GM12878 (cell line): ENCODE measurements at regions not wholly inside any gene's neighbourhood (a gene's known extent, or its start where the extent isn't known, plus 50 kb on each side); places are given as distances from the start of the nearest gene placed in this dataset.

Experiments
- ATAC-seq: fragments of 200-7000 bp; cut with Tn5 transposase; 3 replicates; pipeline ENCODE4 v1.9.1; 2020; ENCODE audit warnings: mild to moderate bottlenecking, moderate library complexity
- BruUV-seq: library from RNA; stranded (reverse); fragments of 400-500 nt; replicated peaks from 2 replicates; lab custom pipeline; 2021; lab: Mats Ljungman, UMichigan
- CTCF ChIA-PET: fragments of 300-600 bp; sonication (Branson Sonifier 250); formaldehyde crosslinking; extraction: SDS; loops from one replicate; lab custom pipeline; 2021; ENCODE audit warnings: inconsistent platforms; lab: Yijun Ruan, JAX
- POLR2A ChIA-PET: fragments of 350-600 bp; formaldehyde crosslinking; extraction: SDS; loops from one replicate; lab custom pipeline; 2021; ENCODE audit warnings: inconsistent platforms; lab: Charles Lee
- RAD21 ChIA-PET: fragments of 300-600 bp; sonication (Branson Sonifier 250); formaldehyde crosslinking; loops from one replicate; lab custom pipeline; 2023; ENCODE audit warnings: antibody characterized with exemption; ENCODE audit not compliant: unreplicated experiment; lab: Charles Lee
- SMC1A ChIA-PET: fragments of 300-600 bp; sonication (Branson Sonifier 250); formaldehyde crosslinking; loops from one replicate; lab custom pipeline; 2023; ENCODE audit not compliant: unreplicated experiment, uncharacterized antibody; lab: Charles Lee
- DNase-seq: peaks from one replicate; pipeline ENCODE4 v3.0.0-alpha.2; 2011; ENCODE audit warnings: low read depth, low spot score
- FAIRE-seq: peaks from 3 replicates; lab custom pipeline; 2011; peaks lifted over from hg19 to GRCh38; lab: Jason Lieb, UNC
- H2AFZ ChIP-seq: 2 replicates; pipeline ENCODE4 v1.6.0; 2011; ENCODE audit warnings: low read depth, low read length, control low read depth; ENCODE audit not compliant: control insufficient read depth
- H3K27ac ChIP-seq: 2 replicates; pipeline ENCODE4 v1.5.1; 2011; ENCODE audit warnings: control low read depth; ENCODE audit not compliant: control insufficient read depth, insufficient read depth
- H3K27me3 ChIP-seq, 2 experiments: replicated peaks in 1 of 2; 2 replicates each; pipeline versions ENCODE4 v1.6.0 to v1.6.1; 2011; ENCODE audit warnings: low read length in 1 of 2; ENCODE audit not compliant: control insufficient read depth in 2 of 2, insufficient read depth in 2 of 2
- H3K36me3 ChIP-seq, 2 experiments: 2 replicates each; pipeline ENCODE4 v1.5.1; 2011; ENCODE audit warnings: low read length in 1 of 2; ENCODE audit not compliant: control insufficient read depth in 2 of 2, insufficient read depth in 2 of 2
- H3K4me1 ChIP-seq: 2 replicates; pipeline ENCODE4 v1.6.1; 2011; ENCODE audit warnings: mild to moderate bottlenecking, low read length, moderate library complexity, mixed read lengths; ENCODE audit not compliant: control insufficient read depth, insufficient read depth
- H3K4me2 ChIP-seq: 2 replicates; pipeline ENCODE4 v1.6.0; 2011; ENCODE audit warnings: control low read depth; ENCODE audit not compliant: control insufficient read depth, insufficient read depth
- H3K4me3 ChIP-seq: fragments of 200-600 bp; sonication (generic); 2 replicates; pipeline ENCODE4 v1.5.1; 2016
- H3K79me2 ChIP-seq: 2 replicates; pipeline ENCODE4 v1.6.0; 2011; ENCODE audit warnings: low read length; ENCODE audit not compliant: control insufficient read depth, insufficient read depth
- H3K9ac ChIP-seq: 2 replicates; pipeline ENCODE4 v1.8.0; 2011; ENCODE audit warnings: low read length, control low read depth, mixed read lengths; ENCODE audit not compliant: control insufficient read depth, insufficient read depth
- H3K9me3 ChIP-seq: replicated peaks from 3 replicates; pipeline ENCODE4 v1.5.1; 2011; ENCODE audit warnings: mild to moderate bottlenecking, low read length; ENCODE audit not compliant: control insufficient read depth, insufficient read depth
- H4K20me1 ChIP-seq: 2 replicates; pipeline ENCODE4 v1.6.0; 2011; ENCODE audit not compliant: control insufficient read depth, insufficient read depth
- CBX5 ChIP-seq: sonication (generic); IDR thresholded peaks from 2 replicates; pipeline ENCODE4 v1.6.1; 2016; ENCODE audit warnings: low read depth, moderate library complexity, mild to moderate bottlenecking, inconsistent platforms
- DPF2 ChIP-seq: fragments of 450-650 bp; IDR thresholded peaks from 2 replicates; pipeline ENCODE4 v1.6.1; 2017; ENCODE audit warnings: mild to moderate bottlenecking
- KLF5 ChIP-seq: fragments of 450-650 bp; IDR thresholded peaks from 2 replicates; pipeline ENCODE4 v1.6.1; 2014; ENCODE audit warnings: mild to moderate bottlenecking; ENCODE audit not compliant: partially characterized antibody
- NR2C2 ChIP-seq: IDR thresholded peaks from 2 replicates; pipeline ENCODE4 v1.6.1; 2011; ENCODE audit warnings: borderline replicate concordance, low read depth; ENCODE audit not compliant: control insufficient read depth, insufficient read length
- RBBP5 ChIP-seq: fragments of 200-600 bp; sonication (generic); conservative IDR thresholded peaks from 2 replicates; pipeline ENCODE4 v1.6.1; 2016
- SPI1 ChIP-seq: IDR thresholded peaks from 2 replicates; pipeline ENCODE4 v1.6.1; 2011; ENCODE audit warnings: low read depth, mild to moderate bottlenecking, low read length, moderate library complexity, borderline replicate concordance; ENCODE audit not compliant: insufficient read depth
- STAT3 ChIP-seq: IDR thresholded peaks from 2 replicates; pipeline ENCODE4 v1.6.1; 2011; ENCODE audit warnings: low read depth, low read length, improper control_type of control experiment
- WGBS: methylation state at CpG from one replicate; pipeline ENCODE4 v1.1.6; 2016; ENCODE audit warnings: low lambda C conversion rate; ENCODE audit not compliant: insufficient replicate concordance, insufficient coverage; ENCODE audit errors: missing lambda C conversion rate; 5-methylcytosine and 5-hydroxymethylcytosine counted together
- in situ Hi-C: fragments of 300-500 bp; cut with MboI; formaldehyde crosslinking; loops from 9 replicates; pipeline ENCODE4 v1.14.3; 2018; ENCODE audit warnings: mixed read lengths
- intact Hi-C: fragments of 100-400 bp; cut with micrococcal nuclease; formaldehyde crosslinking; loops from one replicate; pipeline ENCODE4 v1.14.2; 2022; ENCODE audit not compliant: unreplicated experiment
- TF ChIP-seq, protein P1 (sequence below): IDR thresholded peaks from 2 replicates; pipeline ENCODE4 v1.6.1; 2012; ENCODE audit warnings: mild to moderate bottlenecking, low read depth, low read length
- TF ChIP-seq, protein P2 (sequence below), 3 experiments: IDR thresholded peaks in 2 of 3; conservative IDR thresholded peaks in 1 of 3; 2 replicates each; pipeline ENCODE4 v1.5.1; 2011; ENCODE audit warnings: low read depth in 3 of 3, low read length in 3 of 3, mild to moderate bottlenecking in 3 of 3, control low read depth in 2 of 3, moderate library complexity in 2 of 3, inconsistent platforms in 1 of 3, mixed read lengths in 1 of 3; ENCODE audit not compliant: control insufficient read depth in 2 of 3, insufficient read depth in 1 of 3; ENCODE audit errors: extremely low read depth in 1 of 3

GRCh38 chr6:23736577-23736976 is 389.4 kb upstream of the NRSN1 start:
- in situ Hi-C loops, result no loop called here
- H3K4me3 ChIP-seq, result no peak overlapping the region
- H3K79me2 ChIP-seq, result no peaks in the 10 kb centered on the region
- FAIRE-seq, result no peak
- no peak for DNase-seq
- SMC1A ChIA-PET, result no interaction called here
- TF ChIP-seq RBBP5, result no peak
- TF ChIP-seq, protein P1, sequence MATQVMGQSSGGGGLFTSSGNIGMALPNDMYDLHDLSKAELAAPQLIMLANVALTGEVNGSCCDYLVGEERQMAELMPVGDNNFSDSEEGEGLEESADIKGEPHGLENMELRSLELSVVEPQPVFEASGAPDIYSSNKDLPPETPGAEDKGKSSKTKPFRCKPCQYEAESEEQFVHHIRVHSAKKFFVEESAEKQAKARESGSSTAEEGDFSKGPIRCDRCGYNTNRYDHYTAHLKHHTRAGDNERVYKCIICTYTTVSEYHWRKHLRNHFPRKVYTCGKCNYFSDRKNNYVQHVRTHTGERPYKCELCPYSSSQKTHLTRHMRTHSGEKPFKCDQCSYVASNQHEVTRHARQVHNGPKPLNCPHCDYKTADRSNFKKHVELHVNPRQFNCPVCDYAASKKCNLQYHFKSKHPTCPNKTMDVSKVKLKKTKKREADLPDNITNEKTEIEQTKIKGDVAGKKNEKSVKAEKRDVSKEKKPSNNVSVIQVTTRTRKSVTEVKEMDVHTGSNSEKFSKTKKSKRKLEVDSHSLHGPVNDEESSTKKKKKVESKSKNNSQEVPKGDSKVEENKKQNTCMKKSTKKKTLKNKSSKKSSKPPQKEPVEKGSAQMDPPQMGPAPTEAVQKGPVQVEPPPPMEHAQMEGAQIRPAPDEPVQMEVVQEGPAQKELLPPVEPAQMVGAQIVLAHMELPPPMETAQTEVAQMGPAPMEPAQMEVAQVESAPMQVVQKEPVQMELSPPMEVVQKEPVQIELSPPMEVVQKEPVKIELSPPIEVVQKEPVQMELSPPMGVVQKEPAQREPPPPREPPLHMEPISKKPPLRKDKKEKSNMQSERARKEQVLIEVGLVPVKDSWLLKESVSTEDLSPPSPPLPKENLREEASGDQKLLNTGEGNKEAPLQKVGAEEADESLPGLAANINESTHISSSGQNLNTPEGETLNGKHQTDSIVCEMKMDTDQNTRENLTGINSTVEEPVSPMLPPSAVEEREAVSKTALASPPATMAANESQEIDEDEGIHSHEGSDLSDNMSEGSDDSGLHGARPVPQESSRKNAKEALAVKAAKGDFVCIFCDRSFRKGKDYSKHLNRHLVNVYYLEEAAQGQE, result no peak
- TF ChIP-seq CBX5, result no peak
- no peak for TF ChIP-seq STAT3
- TF ChIP-seq KLF5, result no peak
- no peak for TF ChIP-seq DPF2
- TF ChIP-seq NR2C2, result no peak
- no peak for TF ChIP-seq SPI1
- TF ChIP-seq, protein P2, sequence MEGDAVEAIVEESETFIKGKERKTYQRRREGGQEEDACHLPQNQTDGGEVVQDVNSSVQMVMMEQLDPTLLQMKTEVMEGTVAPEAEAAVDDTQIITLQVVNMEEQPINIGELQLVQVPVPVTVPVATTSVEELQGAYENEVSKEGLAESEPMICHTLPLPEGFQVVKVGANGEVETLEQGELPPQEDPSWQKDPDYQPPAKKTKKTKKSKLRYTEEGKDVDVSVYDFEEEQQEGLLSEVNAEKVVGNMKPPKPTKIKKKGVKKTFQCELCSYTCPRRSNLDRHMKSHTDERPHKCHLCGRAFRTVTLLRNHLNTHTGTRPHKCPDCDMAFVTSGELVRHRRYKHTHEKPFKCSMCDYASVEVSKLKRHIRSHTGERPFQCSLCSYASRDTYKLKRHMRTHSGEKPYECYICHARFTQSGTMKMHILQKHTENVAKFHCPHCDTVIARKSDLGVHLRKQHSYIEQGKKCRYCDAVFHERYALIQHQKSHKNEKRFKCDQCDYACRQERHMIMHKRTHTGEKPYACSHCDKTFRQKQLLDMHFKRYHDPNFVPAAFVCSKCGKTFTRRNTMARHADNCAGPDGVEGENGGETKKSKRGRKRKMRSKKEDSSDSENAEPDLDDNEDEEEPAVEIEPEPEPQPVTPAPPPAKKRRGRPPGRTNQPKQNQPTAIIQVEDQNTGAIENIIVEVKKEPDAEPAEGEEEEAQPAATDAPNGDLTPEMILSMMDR (IDR thresholded peaks at IDR 0.05 in 2 of 3, conservative IDR thresholded peaks at IDR 0.05 in 1 of 3; ENCODE audit: control insufficient read depth in 2 of 3, extremely low read depth in 1 of 3, insufficient read depth in 1 of 3, low read depth in 3 of 3, low read length in 3 of 3), result no peak
- no peaks in the 10 kb centered on the region for H3K36me3 ChIP-seq
- ATAC-seq, result no peak
- WGBS, result 0% methylated on average over 2 of the region's 3 CpGs
- no peak overlapping the region for H3K27ac ChIP-seq
- RAD21 ChIA-PET, result no interaction called here
- intact Hi-C loops, result no loop called here
- H2AFZ ChIP-seq, result no peak overlapping the region
- CTCF ChIA-PET, result no interaction called here
- H3K27me3 ChIP-seq, result no peaks in the 10 kb centered on the region
- POLR2A ChIA-PET, result no interaction called here
- no peaks in the 10 kb centered on the region for H3K4me1 ChIP-seq
- H3K9me3 ChIP-seq, result no peaks in the 10 kb centered on the region
- no TSS peak for BruUV-seq
- no peak overlapping the region for H3K9ac ChIP-seq
- H4K20me1 ChIP-seq, result no peaks in the 10 kb centered on the region
- no peak overlapping the region for H3K4me2 ChIP-seq
